H7 (cell line): ENCODE measurements at regions not wholly inside any gene's neighbourhood (a gene's known extent, or its start where the extent isn't known, plus 50 kb on each side); places are given as distances from the start of the nearest gene placed in this dataset.

ENCODE experiments used
- DNase-seq: peaks from one replicate; pipeline ENCODE4 v3.0.0; 2012
- H3K27me3 ChIP-seq: 2 replicates; pipeline ENCODE4 v1.6.0; 2011; ENCODE audit warnings: mild to moderate bottlenecking, low read length; ENCODE audit not compliant: control insufficient read depth, insufficient read depth
- H3K36me3 ChIP-seq: replicated peaks from 2 replicates; pipeline ENCODE4 v1.5.1; 2011; ENCODE audit warnings: low read length; ENCODE audit not compliant: control insufficient read depth, insufficient read depth
- H3K4me3 ChIP-seq: 2 replicates; pipeline ENCODE4 v1.5.1; 2011; ENCODE audit warnings: low read depth, mild to moderate bottlenecking, control low read depth, low read length, moderate library complexity; ENCODE audit not compliant: insufficient read depth

DNA sequence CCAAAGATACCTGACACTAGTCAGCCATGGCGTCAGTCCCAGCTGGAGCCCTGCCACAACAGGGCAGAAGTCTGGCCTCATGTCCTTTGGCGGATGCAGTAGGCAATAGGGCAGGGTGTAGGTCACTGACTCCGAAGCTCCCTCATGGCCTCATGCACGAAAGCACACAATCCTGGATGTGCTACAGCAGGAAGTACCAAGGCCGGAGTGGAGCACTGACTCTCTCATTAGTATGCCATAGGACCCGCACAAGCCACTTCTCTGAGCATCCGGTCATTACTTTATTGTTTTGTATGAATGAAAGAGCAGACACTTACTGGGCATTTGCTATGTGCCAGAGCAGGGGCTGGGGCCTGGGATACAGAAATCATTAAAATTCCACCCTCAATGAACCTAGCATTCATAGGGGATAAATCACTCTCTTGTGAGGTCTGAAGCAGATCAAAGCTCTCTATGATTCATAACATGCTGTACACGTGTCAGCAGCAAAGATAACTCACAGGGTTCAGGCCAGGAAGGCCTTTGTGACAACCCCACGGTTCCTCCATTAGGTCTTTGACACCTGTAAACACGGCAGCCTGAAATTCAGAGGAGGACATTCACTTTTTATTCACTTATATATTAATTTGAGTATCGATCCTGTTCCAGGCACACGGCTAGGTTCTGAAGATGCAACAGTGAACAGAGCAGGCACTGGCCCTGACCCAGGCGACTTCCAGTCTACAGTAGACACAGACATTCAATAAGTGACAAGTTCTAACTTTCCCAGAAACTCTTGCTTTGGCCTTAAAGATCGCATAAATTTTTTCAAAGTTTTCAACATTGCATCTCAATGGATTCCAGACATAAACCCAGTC lies 357.9 kb upstream of the USP24 start:
- DNase-seq, result no peak
- H3K4me3 ChIP-seq, result no peak overlapping the region
- no peaks in the 10 kb centered on the region for H3K36me3 ChIP-seq
- H3K27me3 ChIP-seq, result no peaks in the 10 kb centered on the region

DNA sequence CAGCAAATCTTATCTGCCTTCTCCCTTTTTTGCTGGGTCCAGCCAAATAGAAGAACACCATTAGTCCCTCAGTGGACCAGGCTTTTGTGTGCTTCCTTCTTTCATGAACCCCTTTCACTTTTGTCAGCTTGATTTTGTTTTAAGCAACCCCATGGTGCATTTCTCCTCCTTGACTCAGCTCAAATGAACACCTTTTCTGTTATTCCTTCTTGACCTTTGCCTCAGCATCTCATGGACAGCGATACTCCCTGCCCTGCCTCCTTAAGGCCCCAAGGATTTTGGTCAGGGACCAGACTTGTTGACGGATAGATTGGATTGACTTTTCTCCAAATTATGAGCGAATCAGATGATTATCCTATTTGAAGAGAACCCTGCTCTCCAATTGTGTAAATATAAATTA lies 356.6 kb upstream of the USP24 start:
- Histone ChIP-seq H3K36me3 (no peaks in the 10 kb centered on the region), H3K4me3 (no peak overlapping the region), H3K27me3 (no peaks in the 10 kb centered on the region)
- no peak for DNase-seq

DNA sequence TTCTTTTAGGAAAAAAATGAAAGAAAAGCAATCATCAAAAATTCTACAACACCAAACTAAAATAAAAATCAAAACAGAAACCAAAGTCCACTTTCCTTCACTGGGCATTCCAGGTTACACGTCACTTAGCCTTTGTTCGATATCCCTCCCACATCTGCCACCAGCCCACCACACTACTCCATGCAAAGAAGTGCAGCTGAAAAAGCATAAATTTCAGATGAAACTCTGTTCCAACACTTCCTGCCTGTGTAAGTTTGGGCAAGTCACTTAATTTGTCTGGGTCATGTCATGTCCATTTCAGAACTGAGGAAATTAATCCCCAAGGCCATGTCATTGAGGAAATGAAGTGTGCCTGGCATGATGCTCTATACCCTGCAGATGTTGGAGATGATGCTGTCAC lies 354.3 kb upstream of the USP24 start:
- Histone ChIP-seq H3K4me3 (no peak overlapping the region), H3K27me3 (no peaks in the 10 kb centered on the region), H3K36me3 (no peaks in the 10 kb centered on the region)
- no peak for DNase-seq

DNA sequence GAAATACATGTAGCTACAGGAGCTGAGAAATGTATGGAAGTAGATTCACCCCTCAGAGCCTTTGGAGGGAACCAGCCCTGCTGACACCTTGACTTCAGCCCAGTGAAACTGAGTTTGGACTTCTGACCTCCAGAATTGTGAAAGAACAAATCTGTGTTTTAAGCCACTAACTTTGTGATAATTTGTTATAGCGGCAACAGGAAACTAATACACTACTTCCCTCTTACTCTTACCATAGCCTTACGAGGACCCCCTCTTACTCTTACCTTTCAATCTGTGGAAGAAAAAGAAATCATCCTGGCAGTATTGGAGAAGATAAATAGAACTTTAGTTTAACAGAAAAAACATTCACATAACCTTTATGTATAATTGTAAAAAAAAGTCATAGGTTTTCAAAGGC lies 353.6 kb upstream of the USP24 start:
- Histone ChIP-seq H3K4me3 (no peak overlapping the region), H3K36me3 (no peaks in the 10 kb centered on the region), H3K27me3 (no peaks in the 10 kb centered on the region)
- DNase-seq, result no peak

DNA sequence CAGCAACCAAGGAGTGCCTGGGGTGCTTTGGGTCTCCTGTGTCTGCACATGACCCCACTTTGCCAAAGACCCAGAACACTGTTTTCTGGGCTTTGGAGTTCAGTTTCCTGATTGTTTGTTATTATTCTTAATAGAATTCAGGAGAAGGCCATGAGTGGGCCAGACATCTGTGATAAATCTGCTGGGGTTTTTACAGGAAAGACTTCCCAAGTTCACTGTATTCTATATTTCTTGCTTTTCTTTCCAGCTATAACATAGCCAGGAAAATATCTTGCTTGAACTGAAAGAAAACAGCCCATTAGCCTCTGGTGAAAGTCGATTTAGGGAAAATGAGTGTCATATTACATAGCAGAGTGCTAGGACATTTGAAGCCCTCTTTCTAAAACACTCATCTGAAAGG lies 345.1 kb upstream of the USP24 start:
- H3K4me3 ChIP-seq, result no peak overlapping the region

DNA sequence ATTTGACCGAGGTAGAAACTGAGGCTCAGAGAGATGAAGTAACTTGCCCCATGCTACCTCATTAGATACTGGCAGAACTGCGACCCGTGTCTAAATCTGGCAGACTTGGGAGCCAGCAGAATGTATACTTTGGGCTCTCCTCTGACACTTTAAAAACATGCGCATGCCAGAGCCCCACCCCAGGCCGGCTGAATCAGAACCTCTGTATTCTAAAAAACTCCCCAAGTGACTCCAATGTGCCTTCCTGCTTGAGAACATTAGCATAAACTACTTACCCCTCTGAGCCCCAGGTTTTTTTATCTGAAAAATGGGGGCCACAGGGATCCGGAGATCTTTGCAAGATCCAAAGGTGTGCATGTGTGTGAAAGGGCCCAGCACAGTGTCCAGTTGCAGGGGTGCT lies 344.7 kb upstream of the USP24 start:
- Histone ChIP-seq H3K27me3 (no peaks in the 10 kb centered on the region), H3K36me3 (no peaks in the 10 kb centered on the region), H3K4me3 (no peak overlapping the region)
- DNase-seq, result no peak

More for the DNA sequence above, 345.1 kb upstream of the USP24 start:
- no peak for DNase-seq
- no peaks in the 10 kb centered on the region for H3K27me3 ChIP-seq
- H3K36me3 ChIP-seq, result no peaks in the 10 kb centered on the region

DNA sequence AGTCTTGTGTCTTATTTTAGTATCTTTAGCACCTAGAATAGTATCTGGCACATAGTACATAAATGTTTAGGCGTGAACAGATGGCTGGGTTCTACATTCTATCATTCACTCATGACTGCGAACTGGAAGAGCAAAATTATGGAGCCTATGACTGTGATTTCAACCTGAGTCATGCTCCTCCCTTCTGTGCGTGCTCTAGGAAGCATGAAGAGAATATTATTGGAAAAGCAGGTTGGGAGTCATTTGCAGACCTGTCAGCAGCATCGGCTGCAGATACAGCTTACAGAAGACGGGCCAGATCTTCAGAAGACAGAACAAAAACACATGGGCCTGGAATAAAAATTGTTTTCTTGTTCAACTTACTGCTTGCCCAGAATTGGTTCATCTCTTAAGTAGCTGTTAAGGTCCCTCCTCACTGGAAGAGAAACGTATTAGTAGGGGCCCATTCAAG lies 344.0 kb upstream of the USP24 start:
- H3K36me3 ChIP-seq, result no peaks in the 10 kb centered on the region
- no peaks in the 10 kb centered on the region for H3K27me3 ChIP-seq
- no peak for DNase-seq
- H3K4me3 ChIP-seq, result no peak overlapping the region

DNA sequence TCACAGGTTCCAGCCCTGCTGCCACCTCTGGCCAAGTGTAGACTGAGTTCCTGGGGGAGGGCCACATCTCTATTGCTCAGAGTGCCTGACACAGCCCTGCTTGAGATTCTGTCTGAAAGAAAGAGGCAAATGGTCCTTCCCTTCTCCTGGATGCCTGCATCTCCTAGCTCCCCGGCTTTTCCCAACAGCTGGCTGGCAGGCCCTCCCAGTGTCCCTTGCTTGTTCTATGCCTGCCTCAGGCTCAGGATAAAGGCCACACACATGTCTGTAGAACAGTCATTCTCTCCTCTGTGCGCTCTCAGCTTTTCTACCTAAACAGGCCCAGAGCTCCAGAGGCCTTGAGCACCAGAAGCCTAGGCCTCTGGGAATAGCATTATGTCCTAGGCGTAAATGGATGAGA lies 343.4 kb upstream of the USP24 start:
- H3K36me3 ChIP-seq, result no peaks in the 10 kb centered on the region
- no peak overlapping the region for H3K4me3 ChIP-seq
- H3K27me3 ChIP-seq, result no peaks in the 10 kb centered on the region
- DNase-seq, result no peak

DNA sequence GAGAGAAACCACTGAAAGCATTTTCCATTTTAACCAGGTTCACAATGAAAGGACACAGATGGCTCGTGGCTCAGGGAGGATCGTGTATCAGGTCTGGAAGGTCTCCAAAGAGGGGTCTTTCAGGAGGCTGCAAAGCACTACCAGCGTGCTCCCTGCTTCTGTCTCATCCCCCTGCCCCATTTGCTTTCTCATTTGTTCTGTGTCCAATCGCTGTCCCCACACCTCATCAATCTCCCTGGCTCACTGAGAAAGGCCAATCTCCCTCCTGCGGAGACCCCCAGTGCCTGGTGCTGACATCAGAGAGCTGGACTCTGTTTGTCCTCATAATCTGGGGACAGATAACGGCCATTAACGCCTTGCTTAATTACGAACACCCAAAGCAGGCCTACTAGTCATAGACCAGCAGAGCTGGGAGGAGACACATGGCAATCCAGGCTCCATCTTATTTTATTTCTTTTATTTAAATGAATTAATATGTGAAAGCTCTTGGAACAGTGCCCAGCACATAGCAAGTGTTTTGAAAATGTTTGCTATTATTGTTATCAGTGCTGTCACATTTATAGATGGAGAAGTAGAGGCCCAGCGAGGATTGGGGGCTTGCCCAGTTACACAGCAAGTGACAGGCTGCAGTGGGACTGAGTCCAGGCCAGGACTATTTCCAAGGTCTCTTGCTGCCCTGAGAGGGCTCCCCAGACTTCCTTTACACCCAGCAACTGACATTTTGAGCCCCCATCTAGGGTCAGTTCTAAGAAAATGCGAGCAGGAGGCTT lies 341.0 kb upstream of the USP24 start:
- Histone ChIP-seq H3K36me3 (no peaks in the 10 kb centered on the region), H3K27me3 (no peaks in the 10 kb centered on the region), H3K4me3 (no peak overlapping the region)
- DNase-seq, result no peak

DNA sequence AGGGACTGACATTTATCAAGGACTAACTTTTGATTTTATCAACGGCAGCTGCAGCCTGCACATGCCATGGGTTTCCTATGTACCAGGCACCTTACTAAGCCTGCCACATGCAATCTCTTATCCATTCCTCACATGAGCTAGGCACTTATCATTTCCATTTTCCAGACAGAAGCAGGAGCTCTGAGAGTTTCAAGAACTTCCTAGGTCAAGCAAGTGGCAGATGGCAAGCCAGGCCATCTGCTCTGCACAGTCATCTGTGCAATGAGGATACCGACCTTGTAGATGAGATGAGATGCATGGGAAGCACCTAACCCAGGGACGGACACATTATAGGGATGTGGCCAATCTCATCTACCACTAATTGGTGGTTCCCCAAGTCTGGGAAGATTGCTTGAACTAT lies 339.4 kb upstream of the USP24 start:
- H3K27me3 ChIP-seq, result no peaks in the 10 kb centered on the region

DNA sequence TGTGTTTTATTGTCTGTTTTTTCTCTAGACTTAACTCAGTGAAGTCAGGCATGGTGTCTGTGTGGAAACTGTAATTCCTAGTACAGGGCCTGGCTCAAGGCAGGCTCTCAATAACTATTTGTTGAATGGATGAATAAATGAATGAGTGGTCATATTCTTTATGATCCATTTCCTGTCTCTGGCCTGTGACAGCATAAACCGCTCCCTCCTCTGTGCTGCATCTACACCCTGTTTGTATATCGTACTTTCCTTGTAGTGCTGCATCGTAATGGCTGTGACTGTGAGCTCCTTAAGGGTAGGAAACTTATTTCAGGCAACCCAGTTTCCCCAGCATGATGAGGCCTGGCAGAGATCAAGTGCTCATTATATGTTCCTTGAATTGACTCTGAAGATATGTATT lies 337.5 kb upstream of the USP24 start:
- H3K4me3 ChIP-seq, result no peak overlapping the region
- no peak for DNase-seq
- no peaks in the 10 kb centered on the region for H3K27me3 ChIP-seq
- H3K36me3 ChIP-seq, result no peaks in the 10 kb centered on the region

More for the DNA sequence above, 339.4 kb upstream of the USP24 start:
- Histone ChIP-seq H3K4me3 (no peak overlapping the region), H3K36me3 (no peaks in the 10 kb centered on the region)
- no peak for DNase-seq

DNA sequence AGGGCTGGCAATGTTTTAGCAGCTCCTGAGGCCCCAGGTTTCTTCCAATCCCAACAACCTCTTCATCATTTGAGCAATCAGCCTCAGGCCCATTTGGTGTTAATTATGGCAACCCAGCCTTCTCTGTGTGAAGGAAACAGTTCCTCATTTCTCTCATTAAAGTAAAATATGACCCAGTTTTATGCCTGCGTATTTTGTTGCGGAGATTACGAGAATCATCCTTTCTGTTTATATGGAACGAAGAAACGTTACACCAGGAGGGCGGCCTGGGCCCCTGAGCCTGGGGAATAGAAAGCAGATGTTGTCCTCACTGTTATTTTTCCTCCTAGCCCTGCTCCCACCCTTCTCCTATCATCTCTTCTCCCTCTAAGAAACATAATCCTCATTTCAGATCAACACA lies 332.2 kb upstream of the USP24 start:
- DNase-seq, result no peak
- Histone ChIP-seq H3K4me3 (no peak overlapping the region), H3K27me3 (no peaks in the 10 kb centered on the region), H3K36me3 (no peaks in the 10 kb centered on the region)

DNA sequence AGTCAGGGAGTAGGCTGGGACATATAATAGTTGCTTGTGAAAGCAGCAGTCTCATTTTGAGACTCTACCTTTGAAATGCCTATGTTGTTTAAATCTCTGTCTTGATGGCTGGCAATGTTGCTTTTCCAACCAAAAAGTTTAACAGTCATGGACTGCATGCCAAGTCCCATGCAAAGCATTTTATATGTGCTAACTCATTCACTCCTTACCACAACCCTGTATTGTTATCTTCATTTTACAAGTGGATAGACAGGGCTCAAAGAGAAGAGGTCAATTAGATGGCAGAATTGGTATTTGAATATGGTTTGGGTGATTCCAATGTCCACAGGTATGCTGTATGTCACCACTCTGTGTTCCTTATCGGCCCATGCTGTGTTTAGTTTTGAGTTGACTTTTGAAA lies 331.4 kb upstream of the USP24 start:
- DNase-seq, result no peak
- H3K36me3 ChIP-seq, result no peaks in the 10 kb centered on the region
- no peaks in the 10 kb centered on the region for H3K27me3 ChIP-seq
- no peak overlapping the region for H3K4me3 ChIP-seq

DNA sequence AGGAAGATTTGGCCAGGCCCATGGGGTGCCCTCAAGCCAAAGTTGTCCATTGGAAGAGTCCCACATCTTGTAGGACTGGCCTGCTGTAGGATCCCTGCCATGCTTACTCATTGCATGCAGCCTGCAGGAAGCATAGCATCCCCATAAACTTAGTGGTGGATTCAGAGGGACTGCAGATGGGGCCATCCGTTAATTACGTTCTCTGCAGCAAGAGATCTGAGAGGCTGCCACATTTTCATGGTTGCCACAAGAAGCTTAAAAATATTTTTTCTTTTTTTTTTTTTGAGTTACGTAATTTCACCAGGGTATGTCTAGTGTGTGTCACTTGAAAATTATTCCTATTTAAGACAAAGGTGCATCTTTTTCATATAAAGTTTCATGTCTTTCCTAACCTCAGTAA lies 329.7 kb upstream of the USP24 start:
- H3K27me3 ChIP-seq, result no peaks in the 10 kb centered on the region
- no peak for DNase-seq
- no peaks in the 10 kb centered on the region for H3K36me3 ChIP-seq
- no peak overlapping the region for H3K4me3 ChIP-seq

DNA sequence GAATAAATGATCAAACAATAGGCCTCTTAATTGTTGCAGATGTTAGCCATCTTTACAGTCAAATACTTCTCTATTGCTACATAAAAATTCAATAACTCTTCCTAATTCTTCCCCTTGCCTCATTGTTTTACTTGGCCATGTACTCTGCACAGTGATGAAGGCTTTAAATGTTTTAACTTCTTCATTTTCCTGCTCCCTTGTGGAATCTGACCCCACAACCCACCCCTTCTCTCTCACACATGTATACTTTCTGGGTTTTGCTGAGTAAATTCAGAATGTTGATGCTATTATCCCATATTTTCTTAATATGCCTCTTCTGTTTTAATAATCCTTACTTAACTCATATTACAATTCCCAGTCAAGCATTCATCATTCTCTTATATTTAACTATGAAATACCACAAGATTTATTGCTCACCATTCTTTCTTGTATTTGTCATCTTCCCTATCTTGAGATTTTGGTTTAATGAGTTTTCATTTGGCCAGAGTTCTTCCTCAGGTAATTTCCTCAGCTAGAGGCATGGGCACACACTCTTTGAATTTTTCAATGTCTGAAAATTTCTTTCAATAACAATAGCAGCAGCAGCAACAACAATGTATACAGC lies 327.8 kb upstream of the USP24 start:
- Histone ChIP-seq H3K27me3 (no peaks in the 10 kb centered on the region), H3K36me3 (no peaks in the 10 kb centered on the region), H3K4me3 (no peak overlapping the region)
- DNase-seq, result no peak
